Activated B cell treated with CpG ODN at 0.5 μM for 24 hours (primary cell): ENCODE measurements at regions not wholly inside any gene's neighbourhood (a gene's known extent, or its start where the extent isn't known, plus 50 kb on each side); places are given as distances from the start of the nearest gene placed in this dataset.

Source experiments
- ATAC-seq: fragments of 200-7000 bp; cut with Tn5 transposase; one replicate; pipeline ENCODE4 v1.10.0; 2021; ENCODE audit warnings: low read depth, mild to moderate bottlenecking, moderate library complexity
- CTCF ChIA-PET: fragments of 350-600 bp; sonication (Branson Sonifier 250); formaldehyde crosslinking; loops from one replicate; lab custom pipeline; 2021; ENCODE audit warnings: antibody characterized with exemption; lab: Charles Lee
- POLR2A ChIA-PET: fragments of 350-600 bp; sonication (Branson Sonifier 250); formaldehyde crosslinking; loops from one replicate; lab custom pipeline; 2021; ENCODE audit warnings: antibody characterized with exemption; lab: Charles Lee
- DNase-seq: peaks from one replicate; pipeline ENCODE4 v3.0.0; 2022
- H3K27ac Mint-ChIP-seq: one replicate; pipeline ENCODE4 v1.8.0; 2020; ENCODE audit warnings: mixed read lengths
- H3K27me3 Mint-ChIP-seq: one replicate; pipeline ENCODE4 v1.8.0; 2021; ENCODE audit warnings: mixed read lengths
- H3K36me3 Mint-ChIP-seq: one replicate; pipeline ENCODE4 v1.8.0; 2021; ENCODE audit warnings: low read depth, mixed read lengths
- H3K4me1 Mint-ChIP-seq: one replicate; pipeline ENCODE4 v1.8.0; 2021; ENCODE audit warnings: mixed read lengths
- H3K4me3 Mint-ChIP-seq: one replicate; pipeline ENCODE4 v1.8.0; 2020; ENCODE audit warnings: mild to moderate bottlenecking, mixed read lengths
- H3K9me3 Mint-ChIP-seq: one replicate; pipeline ENCODE4 v1.8.0; 2020; ENCODE audit warnings: mixed read lengths
- intact Hi-C: fragments of 100-400 bp; cut with micrococcal nuclease; formaldehyde crosslinking; loops from one replicate; pipeline ENCODE4 v1.15.1; 2024
- TF ChIP-seq, protein P1 (sequence below): fragments of 200-600 bp; IDR thresholded peaks from one replicate; pipeline ENCODE4 v1.8.0; 2022; ENCODE audit warnings: antibody characterized with exemption, mild to moderate bottlenecking

- H3K36me3 Mint-ChIP-seq, result no peaks in the 10 kb centered on the region
- POLR2A ChIA-PET, result no interaction called here
- ATAC-seq (no peak), DNase-seq (no peak)
- CTCF ChIA-PET, result no interaction called here
- intact Hi-C loops, result no loop called here
- no peak overlapping the region for H3K4me3 Mint-ChIP-seq
- H3K4me1 Mint-ChIP-seq, result no peaks in the 10 kb centered on the region
- no peak overlapping the region for H3K27ac Mint-ChIP-seq
- TF ChIP-seq, protein P1, sequence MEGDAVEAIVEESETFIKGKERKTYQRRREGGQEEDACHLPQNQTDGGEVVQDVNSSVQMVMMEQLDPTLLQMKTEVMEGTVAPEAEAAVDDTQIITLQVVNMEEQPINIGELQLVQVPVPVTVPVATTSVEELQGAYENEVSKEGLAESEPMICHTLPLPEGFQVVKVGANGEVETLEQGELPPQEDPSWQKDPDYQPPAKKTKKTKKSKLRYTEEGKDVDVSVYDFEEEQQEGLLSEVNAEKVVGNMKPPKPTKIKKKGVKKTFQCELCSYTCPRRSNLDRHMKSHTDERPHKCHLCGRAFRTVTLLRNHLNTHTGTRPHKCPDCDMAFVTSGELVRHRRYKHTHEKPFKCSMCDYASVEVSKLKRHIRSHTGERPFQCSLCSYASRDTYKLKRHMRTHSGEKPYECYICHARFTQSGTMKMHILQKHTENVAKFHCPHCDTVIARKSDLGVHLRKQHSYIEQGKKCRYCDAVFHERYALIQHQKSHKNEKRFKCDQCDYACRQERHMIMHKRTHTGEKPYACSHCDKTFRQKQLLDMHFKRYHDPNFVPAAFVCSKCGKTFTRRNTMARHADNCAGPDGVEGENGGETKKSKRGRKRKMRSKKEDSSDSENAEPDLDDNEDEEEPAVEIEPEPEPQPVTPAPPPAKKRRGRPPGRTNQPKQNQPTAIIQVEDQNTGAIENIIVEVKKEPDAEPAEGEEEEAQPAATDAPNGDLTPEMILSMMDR, result no peak
- peaks cover under 1% of the 10 kb centered on the region for H3K27me3 Mint-ChIP-seq
- H3K9me3 Mint-ChIP-seq, result no peaks in the 10 kb centered on the region
Observed at GRCh38 chr20:48202334-48203113, 417.2 kb upstream of the SULF2 start.

DNA sequence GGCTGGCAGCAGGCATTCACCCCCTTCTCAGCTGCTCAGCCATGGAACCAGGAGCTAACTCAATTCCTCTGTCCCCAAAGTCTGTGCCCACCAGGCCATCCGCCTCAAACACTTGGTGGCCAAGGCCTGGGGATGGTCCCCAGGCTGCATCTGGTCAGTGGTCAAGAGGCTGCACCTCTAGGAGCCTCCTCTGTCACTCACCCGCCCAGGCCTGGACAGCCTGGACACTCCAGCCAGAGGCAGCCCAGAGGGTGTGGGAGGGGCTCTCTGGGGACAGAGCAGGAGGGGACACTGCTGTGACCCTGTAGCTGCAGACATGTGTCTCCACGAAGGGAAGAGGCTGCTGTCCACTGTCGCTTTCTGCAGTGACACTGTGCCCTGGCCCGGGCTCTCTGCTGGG, 416.6 kb upstream of the SULF2 start:
- TF ChIP-seq, protein P1, result no peak
- H3K4me1 Mint-ChIP-seq, result no peaks in the 10 kb centered on the region
- ChIA-PET POLR2A (no interaction called here), CTCF (no interaction called here)
- ATAC-seq, result no peak
- H3K9me3 Mint-ChIP-seq, result no peaks in the 10 kb centered on the region
- H3K27ac Mint-ChIP-seq, result no peak overlapping the region
- H3K27me3 Mint-ChIP-seq, result peaks cover 6% of the 10 kb centered on the region
- no peak overlapping the region for H3K4me3 Mint-ChIP-seq
- intact Hi-C loops, result no loop called here
- no peak for DNase-seq
- no peaks in the 10 kb centered on the region for H3K36me3 Mint-ChIP-seq

- Mint-ChIP-seq H3K4me3 (no peak overlapping the region), H3K36me3 (no peaks in the 10 kb centered on the region), H3K27ac (no peak overlapping the region), H3K9me3 (no peaks in the 10 kb centered on the region), H3K27me3 (peaks cover 6% of the 10 kb centered on the region), H3K4me1 (no peaks in the 10 kb centered on the region)
- intact Hi-C loops, result no loop called here
- ATAC-seq (no peak), DNase-seq (no peak)
- ChIA-PET POLR2A (no interaction called here), CTCF (no interaction called here)
- TF ChIP-seq, protein P1, result no peak
Observed at GRCh38 chr20:48201188-48201587, 415.9 kb upstream of the SULF2 start.

DNA sequence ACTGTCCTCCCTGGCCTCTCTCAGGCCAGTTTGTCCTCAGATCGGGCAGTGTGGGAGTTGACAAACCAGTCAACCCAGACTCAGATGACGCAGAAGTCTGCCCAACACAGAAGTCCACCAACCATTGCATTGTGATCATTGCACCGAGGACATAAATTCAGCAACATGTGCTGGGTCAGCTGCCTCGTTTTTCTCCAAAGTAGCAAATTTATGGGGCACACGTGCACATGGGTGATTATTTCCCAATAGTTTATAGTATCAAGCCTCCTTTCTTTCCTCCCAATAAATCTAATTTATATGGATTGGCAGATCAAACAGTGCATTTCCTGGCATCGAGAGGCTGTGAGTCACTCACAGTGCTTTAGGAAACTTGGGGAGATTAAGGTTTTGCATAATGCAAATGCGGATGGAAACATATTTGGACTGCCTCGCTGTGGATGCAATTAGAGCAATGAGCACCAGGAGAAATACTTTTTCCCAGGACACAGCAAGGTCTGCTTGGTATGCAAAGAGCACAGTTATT, 413.7 kb upstream of the SULF2 start:
- DNase-seq (no peak), ATAC-seq (no peak)
- TF ChIP-seq, protein P1, result no peak
- Mint-ChIP-seq H3K4me1 (no peaks in the 10 kb centered on the region), H3K27me3 (peaks cover 6% of the 10 kb centered on the region), H3K4me3 (no peak overlapping the region), H3K27ac (no peak overlapping the region), H3K36me3 (no peaks in the 10 kb centered on the region), H3K9me3 (no peaks in the 10 kb centered on the region)
- intact Hi-C loops, result no loop called here
- POLR2A ChIA-PET, result interaction anchor here (0.7 kb wide), 1 partner anchor 22 kb away, joined by 4 read pairs; no protein-coding TSS in a partner anchor
- CTCF ChIA-PET, result no interaction called here

GRCh38 chr20:48197066-48197465, 411.8 kb upstream of the SULF2 start:
- ATAC-seq, result no peak
- no peaks in the 10 kb centered on the region for H3K4me1 Mint-ChIP-seq
- H3K9me3 Mint-ChIP-seq, result no peaks in the 10 kb centered on the region
- intact Hi-C loops, result no loop called here
- H3K4me3 Mint-ChIP-seq, result no peak overlapping the region
- TF ChIP-seq, protein P1, result no peak
- DNase-seq, result no peak
- CTCF ChIA-PET, result no interaction called here
- peaks cover 6% of the 10 kb centered on the region for H3K27me3 Mint-ChIP-seq
- no peaks in the 10 kb centered on the region for H3K36me3 Mint-ChIP-seq
- no peak overlapping the region for H3K27ac Mint-ChIP-seq
- POLR2A ChIA-PET, result no interaction called here
